Retina (tissue), 1 donor: ENCODE measurements at regions not wholly inside any gene's neighbourhood (a gene's known extent, or its start where the extent isn't known, plus 50 kb on each side); places are given as distances from the start of the nearest gene placed in this dataset.
"Not testable (repeated sequence)": the region's sequence is repeated elsewhere in the genome, so short reads cannot be mapped to it uniquely, and the experiment has no call there.

Source experiments
- DNase-seq: peaks from one replicate; pipeline ENCODE4 v3.0.0-alpha.2; 2016

- DNase-seq = no peak
Observed at GRCh38 chr10:28969413-28969812, 292.1 kb downstream of the BAMBI start.

GRCh38 chr10:28970231-28970630, 292.9 kb downstream of the BAMBI start:
- DNase-seq = no peak

- DNase-seq = no peak
Observed at GRCh38 chr10:28971255-28971654, 293.9 kb downstream of the BAMBI start.

- no peak for DNase-seq
Observed at GRCh38 chr10:28971764-28972163, 294.4 kb downstream of the BAMBI start.

GRCh38 chr10:28973309-28973972, 296.1 kb downstream of the BAMBI start:
- DNase-seq = no peak

- peak; percentile 80 for DNase-seq
Observed at GRCh38 chr10:28975891-28976531, 298.7 kb downstream of the BAMBI start.

GRCh38 chr10:28977518-28977917, 300.2 kb downstream of the BAMBI start:
- DNase-seq = no peak

- no peak for DNase-seq
Observed at GRCh38 chr10:28980264-28980663, 302.9 kb downstream of the BAMBI start.

GRCh38 chr10:28981007-28981406, 303.7 kb downstream of the BAMBI start:
- DNase-seq = no peak

- DNase-seq = no peak
Observed at GRCh38 chr10:28982974-28983373, 305.7 kb downstream of the BAMBI start.

GRCh38 chr10:28983799-28984198, 305.1 kb upstream of the LYZL1 start:
- DNase-seq = no peak

GRCh38 chr10:28984431-28984830, 304.4 kb upstream of the LYZL1 start:
- no peak for DNase-seq

- DNase-seq = peak; percentile 31
Observed at GRCh38 chr10:28985137-28985885, 303.6 kb upstream of the LYZL1 start.

- DNase-seq = peak; percentile 12
Observed at GRCh38 chr10:28986117-28986792, 302.6 kb upstream of the LYZL1 start.

GRCh38 chr10:28986856-28987255, 302.0 kb upstream of the LYZL1 start:
- DNase-seq = no peak

GRCh38 chr10:28987555-28988320, 301.1 kb upstream of the LYZL1 start:
- DNase-seq = no peak

GRCh38 chr10:28988980-28989379, 299.9 kb upstream of the LYZL1 start:
- no peak for DNase-seq

GRCh38 chr10:28991333-28992270, 297.3 kb upstream of the LYZL1 start:
- DNase-seq = peak; percentile 12

GRCh38 chr10:28993056-28993455, 295.8 kb upstream of the LYZL1 start:
- DNase-seq = no peak

- DNase-seq = no peak
Observed at GRCh38 chr10:28993861-28994260, 295.0 kb upstream of the LYZL1 start.

GRCh38 chr10:28994802-28995201, 294.1 kb upstream of the LYZL1 start:
- DNase-seq = not testable (repeated sequence)
